Nephron progenitor cell (in vitro differentiated cells): ENCODE measurements at regions not wholly inside any gene's neighbourhood (a gene's known extent, or its start where the extent isn't known, plus 50 kb on each side); places are given as distances from the start of the nearest gene placed in this dataset.
A peak's percentile ranks its signal among the peaks of the same experiment; 100 is the strongest.
"Not testable (repeated sequence)": the region's sequence is repeated elsewhere in the genome, so short reads cannot be mapped to it uniquely, and the experiment has no call there.

Experiments
- DNase-seq: peaks from one replicate; pipeline ENCODE4 v3.0.0; 2021
- H3K27ac Mint-ChIP-seq: 2 replicates; pipeline ENCODE4 v1.8.0; 2021; ENCODE audit warnings: mild to moderate bottlenecking, moderate library complexity, mixed read lengths
- H3K27me3 Mint-ChIP-seq: 2 replicates; pipeline ENCODE4 v1.8.0; 2021; ENCODE audit warnings: mild to moderate bottlenecking, low read depth, mixed read lengths; ENCODE audit not compliant: poor library complexity
- H3K36me3 Mint-ChIP-seq: 2 replicates; pipeline ENCODE4 v1.8.0; 2021; ENCODE audit warnings: low read depth, mixed read lengths
- H3K4me1 Mint-ChIP-seq: 2 replicates; pipeline ENCODE4 v1.8.0; 2021; ENCODE audit warnings: mixed read lengths
- H3K4me3 Mint-ChIP-seq: 2 replicates; pipeline ENCODE4 v1.8.0; 2021; ENCODE audit warnings: mild to moderate bottlenecking, moderate library complexity, mixed read lengths
- H3K9me3 Mint-ChIP-seq: 2 replicates; pipeline ENCODE4 v1.8.0; 2021; ENCODE audit warnings: mild to moderate bottlenecking, moderate library complexity, mixed read lengths
- TF ChIP-seq, protein P1 (sequence below): fragments of 200-600 bp; sonication (generic); IDR thresholded peaks from 2 replicates; pipeline ENCODE4 v1.5.0; 2021; ENCODE audit warnings: antibody characterized with exemption

GRCh38 chr9:21710548-21711191 is 91.8 kb upstream of the MTAP start:
- TF ChIP-seq, protein P1, sequence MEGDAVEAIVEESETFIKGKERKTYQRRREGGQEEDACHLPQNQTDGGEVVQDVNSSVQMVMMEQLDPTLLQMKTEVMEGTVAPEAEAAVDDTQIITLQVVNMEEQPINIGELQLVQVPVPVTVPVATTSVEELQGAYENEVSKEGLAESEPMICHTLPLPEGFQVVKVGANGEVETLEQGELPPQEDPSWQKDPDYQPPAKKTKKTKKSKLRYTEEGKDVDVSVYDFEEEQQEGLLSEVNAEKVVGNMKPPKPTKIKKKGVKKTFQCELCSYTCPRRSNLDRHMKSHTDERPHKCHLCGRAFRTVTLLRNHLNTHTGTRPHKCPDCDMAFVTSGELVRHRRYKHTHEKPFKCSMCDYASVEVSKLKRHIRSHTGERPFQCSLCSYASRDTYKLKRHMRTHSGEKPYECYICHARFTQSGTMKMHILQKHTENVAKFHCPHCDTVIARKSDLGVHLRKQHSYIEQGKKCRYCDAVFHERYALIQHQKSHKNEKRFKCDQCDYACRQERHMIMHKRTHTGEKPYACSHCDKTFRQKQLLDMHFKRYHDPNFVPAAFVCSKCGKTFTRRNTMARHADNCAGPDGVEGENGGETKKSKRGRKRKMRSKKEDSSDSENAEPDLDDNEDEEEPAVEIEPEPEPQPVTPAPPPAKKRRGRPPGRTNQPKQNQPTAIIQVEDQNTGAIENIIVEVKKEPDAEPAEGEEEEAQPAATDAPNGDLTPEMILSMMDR = no peak
- no peak overlapping the region for H3K4me3 Mint-ChIP-seq
- H3K4me1 Mint-ChIP-seq = peaks cover 26% of the 10 kb centered on the region
- DNase-seq = no peak
- no peaks in the 10 kb centered on the region for H3K9me3 Mint-ChIP-seq
- no peaks in the 10 kb centered on the region for H3K36me3 Mint-ChIP-seq
- peaks cover 9% of the 10 kb centered on the region for H3K27me3 Mint-ChIP-seq
- no peak overlapping the region for H3K27ac Mint-ChIP-seq

DNA sequence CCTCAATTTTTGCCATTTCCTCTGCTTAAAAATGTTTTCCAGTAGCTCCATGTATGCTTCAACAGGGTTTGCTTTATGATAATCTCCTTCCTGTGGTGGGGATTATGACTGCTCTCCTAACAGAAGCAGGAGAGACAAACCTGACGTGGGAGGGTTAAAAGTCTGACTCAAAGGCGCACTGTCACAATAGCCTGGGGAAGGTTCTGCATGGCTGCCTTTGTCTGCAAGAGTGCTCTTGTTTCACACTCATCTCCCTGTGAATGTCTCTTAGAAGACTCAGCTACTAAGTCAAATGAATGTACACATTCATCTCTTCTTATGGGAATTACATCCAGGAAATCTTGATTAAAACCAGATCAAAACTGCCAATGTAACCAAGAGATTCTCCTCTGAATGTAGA is 90.9 kb upstream of the MTAP start:
- Mint-ChIP-seq H3K9me3 (peaks cover 4% of the 10 kb centered on the region), H3K4me1 (peaks cover 26% of the 10 kb centered on the region), H3K27ac (no peak overlapping the region), H3K27me3 (peaks cover 9% of the 10 kb centered on the region), H3K4me3 (no peak overlapping the region), H3K36me3 (no peaks in the 10 kb centered on the region)
- DNase-seq = peak; percentile 26
- TF ChIP-seq, protein P1 = no peak

DNA sequence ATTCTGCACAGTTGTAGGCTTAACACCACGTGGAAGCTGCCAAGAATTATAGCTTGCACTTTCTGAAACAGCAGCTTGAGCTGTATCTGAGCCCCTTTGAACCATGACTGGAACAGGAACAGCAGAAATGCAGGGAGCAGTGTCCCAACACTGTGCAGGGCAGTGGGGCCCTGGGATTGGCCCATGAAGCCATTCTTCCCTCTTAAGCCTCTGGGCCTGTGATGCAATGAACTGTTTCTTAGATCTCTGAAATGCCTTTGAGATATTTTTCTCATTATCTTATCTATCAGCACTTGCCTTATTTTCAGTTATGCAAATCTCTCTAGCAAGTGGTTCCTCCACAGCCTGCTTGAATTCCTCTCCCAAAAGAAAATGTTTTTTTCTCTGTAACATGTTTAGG is 87.0 kb upstream of the MTAP start:
- Mint-ChIP-seq H3K27me3 (peaks cover 12% of the 10 kb centered on the region), H3K36me3 (no peaks in the 10 kb centered on the region), H3K4me1 (peaks cover 26% of the 10 kb centered on the region), H3K9me3 (peaks cover 11% of the 10 kb centered on the region), H3K27ac (no peak overlapping the region), H3K4me3 (no peak overlapping the region)
- DNase-seq = no peak
- TF ChIP-seq, protein P1 = no peak

DNA sequence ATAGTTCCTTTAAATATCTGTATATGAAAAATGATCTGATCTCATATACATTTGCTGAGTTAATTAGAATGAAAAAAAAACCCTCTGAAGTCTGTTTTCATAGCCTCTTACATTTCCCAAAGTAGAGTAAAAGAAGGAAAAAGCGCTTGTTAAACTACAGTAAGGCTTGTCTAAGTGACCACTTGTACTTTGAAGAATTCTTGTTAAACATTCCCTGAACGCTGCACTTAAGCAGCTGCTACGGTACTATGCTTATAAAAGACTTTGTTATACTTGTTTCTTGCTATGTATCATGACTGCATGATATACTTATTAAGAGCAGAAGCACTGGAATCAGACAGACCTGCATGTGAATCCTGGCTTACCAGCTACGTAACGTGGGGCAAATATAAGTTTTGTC is 81.7 kb upstream of the MTAP start:
- Mint-ChIP-seq H3K9me3 (peaks cover 10% of the 10 kb centered on the region), H3K4me1 (no peaks in the 10 kb centered on the region), H3K36me3 (no peaks in the 10 kb centered on the region), H3K27me3 (peaks cover 35% of the 10 kb centered on the region), H3K4me3 (no peak overlapping the region), H3K27ac (no peak overlapping the region)
- no peak for DNase-seq
- TF ChIP-seq, protein P1 = no peak

GRCh38 chr9:21727411-21727810 is 75.0 kb upstream of the MTAP start:
- not testable (repeated sequence) for H3K36me3 Mint-ChIP-seq, DNase-seq, H3K9me3 Mint-ChIP-seq, H3K4me1 Mint-ChIP-seq, H3K27ac Mint-ChIP-seq, H3K4me3 Mint-ChIP-seq
- peaks cover 27% of the 10 kb centered on the region for H3K27me3 Mint-ChIP-seq

DNA sequence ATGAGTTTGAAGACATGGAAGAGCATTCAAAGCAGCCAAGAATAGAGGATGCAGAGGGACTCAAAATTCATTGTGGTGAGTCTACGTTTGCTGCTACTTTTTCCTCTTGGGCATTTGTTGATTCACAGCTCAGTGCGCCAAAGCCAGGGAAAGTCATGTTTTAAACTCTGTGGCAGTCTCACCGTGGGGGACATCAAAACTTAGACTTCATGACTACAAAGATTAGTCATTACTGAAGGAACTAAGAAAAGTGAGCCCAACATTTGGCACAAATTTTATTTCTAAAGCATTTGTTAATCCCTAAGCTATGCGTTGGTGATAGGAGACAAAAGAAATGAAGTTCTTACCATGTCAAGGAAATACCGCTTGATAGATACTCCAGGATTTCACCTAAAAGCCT is 73.7 kb upstream of the MTAP start:
- no peaks in the 10 kb centered on the region for H3K4me1 Mint-ChIP-seq
- peaks cover 3% of the 10 kb centered on the region for H3K9me3 Mint-ChIP-seq
- TF ChIP-seq, protein P1 = no peak
- DNase-seq = no peak
- peaks cover 23% of the 10 kb centered on the region for H3K27me3 Mint-ChIP-seq
- H3K4me3 Mint-ChIP-seq = no peak overlapping the region
- no peaks in the 10 kb centered on the region for H3K36me3 Mint-ChIP-seq
- no peak overlapping the region for H3K27ac Mint-ChIP-seq
